DOHH2 (cell line): ENCODE measurements at regions not wholly inside any gene's neighbourhood (a gene's known extent, or its start where the extent isn't known, plus 50 kb on each side); places are given as distances from the start of the nearest gene placed in this dataset.

Source experiments
- CTCF ChIP-seq: fragments of 200-600 bp; sonication (generic); IDR thresholded peaks from one replicate; pipeline ENCODE4 v1.5.1; 2014; ENCODE audit warnings: antibody characterized with exemption, mild to moderate bottlenecking, low read depth, low read length; ENCODE audit not compliant: poor library complexity, severe bottlenecking
- EZH2phosphoT487 ChIP-seq: fragments of 200-600 bp; sonication (generic); IDR thresholded peaks from 2 replicates; pipeline ENCODE4 v1.6.1; 2017; ENCODE audit warnings: borderline replicate concordance, mild to moderate bottlenecking, antibody characterized with exemption, low read length, moderate library complexity, mixed read lengths

- TF ChIP-seq CTCF (no peak), EZH2phosphoT487 (no peak)
These were observed 206.3 kb upstream of the SPHKAP start for GRCh38 chr2:228387776-228388175.
